ENCODE measurements at regions not wholly inside any gene's neighbourhood (a gene's known extent, or its start where the extent isn't known, plus 50 kb on each side); places are given as distances from the start of the nearest gene placed in this dataset.
"Not testable (repeated sequence)": the region's sequence is repeated elsewhere in the genome, so short reads cannot be mapped to it uniquely, and the experiment has no call there.

DNA sequence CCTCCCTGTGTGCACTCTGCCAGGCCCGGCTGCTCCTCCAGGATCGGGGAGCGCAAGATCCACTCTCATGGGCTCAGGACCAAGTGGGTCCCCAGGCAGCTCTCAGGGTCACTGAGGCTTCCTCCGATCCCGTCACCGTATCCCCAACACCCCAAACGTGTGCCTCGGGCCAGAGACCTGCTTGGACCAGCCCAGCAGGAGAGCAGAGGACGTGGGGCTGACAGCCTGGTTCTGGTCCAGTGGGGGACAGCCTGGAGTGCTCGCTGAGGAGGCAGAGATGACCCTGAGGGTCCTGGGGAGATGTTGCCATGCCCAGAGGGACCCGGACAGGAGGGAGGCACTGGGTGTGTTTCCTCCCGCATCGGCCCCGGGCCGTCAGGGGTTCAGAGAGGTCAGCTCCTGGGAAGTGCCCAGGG is 1402.6 kb downstream of the BRD1 start:
- DNase-seq = no peak

- DNase-seq = no peak
Measured at GRCh38 chr22:48424661-48425060, 1403.0 kb downstream of the BRD1 start.

GRCh38 chr22:48424201-48424627 is 1403.5 kb downstream of the BRD1 start:
- DNase-seq = no peak

GRCh38 chr22:48423481-48423911 is 1404.2 kb downstream of the BRD1 start:
- DNase-seq = no peak

DNA sequence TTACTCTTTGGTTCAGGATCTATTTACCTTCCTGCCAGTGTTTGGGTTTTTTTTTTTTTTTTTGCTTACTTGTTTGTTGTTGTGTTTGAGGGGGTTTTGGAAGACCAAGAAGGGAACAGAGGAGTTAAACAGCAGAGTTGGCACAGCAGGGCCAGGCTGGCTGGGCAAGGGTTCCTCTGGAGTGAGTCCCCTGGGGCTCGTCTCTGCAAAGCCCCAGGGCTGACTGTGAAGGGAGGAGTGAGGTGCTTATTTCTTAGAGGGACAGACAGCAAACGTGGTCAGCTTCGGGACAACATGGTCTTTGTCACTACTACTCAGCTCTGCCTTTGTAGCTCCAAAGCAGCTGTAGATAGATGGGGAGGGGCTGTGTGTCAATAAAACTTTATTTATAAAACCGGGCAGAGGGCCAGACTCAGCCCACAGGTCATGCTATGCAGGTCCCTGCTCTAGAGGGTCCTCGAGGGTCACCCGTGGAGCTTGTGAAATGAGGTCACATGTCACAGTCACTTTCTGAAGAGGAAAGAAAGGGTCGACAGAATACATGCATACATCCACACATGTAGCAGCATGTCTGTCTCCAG is 1404.7 kb downstream of the BRD1 start:
- DNase-seq = no peak

GRCh38 chr22:48418831-48419230 is 1408.8 kb downstream of the BRD1 start:
- no peak for DNase-seq

DNA sequence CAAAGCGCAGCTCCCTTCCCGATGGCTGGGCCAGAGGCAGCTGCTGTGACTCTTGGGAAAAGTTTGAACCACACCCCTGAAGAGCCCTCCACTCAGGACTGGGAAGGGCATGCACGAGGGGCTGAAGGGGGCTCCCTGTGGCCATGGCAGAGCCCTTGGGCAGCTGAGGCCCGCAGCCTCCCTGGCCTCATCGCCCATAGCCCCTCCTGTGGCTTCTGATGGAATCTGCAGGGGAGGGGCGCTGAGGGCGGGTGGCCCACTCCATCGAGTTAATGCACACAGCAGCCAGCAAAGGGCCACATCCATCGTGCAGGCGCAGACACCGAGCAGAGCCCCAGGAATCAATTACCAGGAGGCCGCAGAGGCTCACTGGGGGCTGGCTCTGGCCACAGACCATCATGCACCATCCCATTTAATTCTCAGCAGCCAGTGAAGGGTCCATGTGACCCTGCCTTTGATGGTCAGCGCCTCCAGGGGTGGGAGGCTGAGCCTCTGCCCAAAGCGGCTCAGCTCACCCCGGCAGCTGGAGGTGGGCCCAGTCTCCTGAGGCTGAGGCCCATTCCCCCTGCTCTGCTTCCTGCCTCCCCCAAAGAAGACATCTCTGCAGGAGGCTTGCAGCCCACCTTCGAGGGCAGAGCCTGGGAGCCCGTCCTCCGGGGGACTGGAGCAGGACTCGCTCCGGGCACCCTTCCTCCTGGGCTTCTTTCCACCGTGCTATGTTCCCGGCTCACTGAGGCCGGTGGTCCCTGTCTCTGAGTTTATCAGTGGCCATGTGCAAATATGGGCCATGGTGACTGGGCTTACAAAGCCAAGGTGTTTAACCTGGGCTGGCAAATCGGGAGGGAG is 1410.2 kb downstream of the BRD1 start:
- DNase-seq = no peak

- DNase-seq = no peak
Measured at GRCh38 chr22:48416396-48417224, 1411.1 kb downstream of the BRD1 start.

DNA sequence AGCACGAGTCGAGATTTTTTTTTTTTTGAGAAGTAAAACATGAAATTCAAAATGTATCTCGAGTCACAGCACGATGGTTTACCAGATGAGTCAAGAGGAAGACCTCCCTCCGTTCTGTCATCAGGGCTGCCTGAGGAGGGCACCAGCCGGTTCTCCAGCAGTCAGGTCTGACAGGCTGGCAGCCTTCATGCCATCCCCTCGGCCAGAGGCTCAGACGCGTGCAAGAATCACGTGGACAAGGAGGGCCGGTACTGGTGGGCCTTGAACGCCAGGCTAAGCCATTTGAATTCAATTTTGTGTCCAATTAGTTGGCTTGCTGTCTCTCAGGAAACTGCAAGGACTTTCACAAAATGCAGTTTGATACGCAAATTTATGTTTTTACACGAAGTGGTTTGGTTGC is 1412.2 kb downstream of the BRD1 start:
- no peak for DNase-seq

- DNase-seq = no peak
Measured at GRCh38 chr22:48414651-48415050, 1413.0 kb downstream of the BRD1 start.

DNA sequence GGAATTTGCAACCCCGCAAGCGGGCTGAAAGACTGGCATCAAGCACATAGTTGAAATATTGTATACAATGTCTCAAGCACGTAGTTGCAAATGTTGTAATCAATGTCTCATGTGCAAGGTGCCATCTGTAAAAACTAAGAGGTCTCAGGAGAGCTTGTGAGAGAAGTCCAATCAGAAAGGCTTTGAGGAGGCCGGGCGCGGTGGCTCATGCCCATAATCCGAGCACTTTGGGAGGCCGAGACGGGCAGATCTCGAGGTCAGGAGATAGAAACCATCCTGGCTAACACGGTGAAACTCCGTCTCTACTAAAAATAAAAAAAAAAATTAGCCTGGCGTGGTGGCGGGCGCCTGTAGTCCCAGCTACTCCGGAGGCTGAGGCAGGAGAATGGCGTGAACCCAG is 1414.7 kb downstream of the BRD1 start:
- DNase-seq = not testable (repeated sequence)

- no peak for DNase-seq
Measured at GRCh38 chr22:48410536-48410935, 1417.1 kb downstream of the BRD1 start.

DNA sequence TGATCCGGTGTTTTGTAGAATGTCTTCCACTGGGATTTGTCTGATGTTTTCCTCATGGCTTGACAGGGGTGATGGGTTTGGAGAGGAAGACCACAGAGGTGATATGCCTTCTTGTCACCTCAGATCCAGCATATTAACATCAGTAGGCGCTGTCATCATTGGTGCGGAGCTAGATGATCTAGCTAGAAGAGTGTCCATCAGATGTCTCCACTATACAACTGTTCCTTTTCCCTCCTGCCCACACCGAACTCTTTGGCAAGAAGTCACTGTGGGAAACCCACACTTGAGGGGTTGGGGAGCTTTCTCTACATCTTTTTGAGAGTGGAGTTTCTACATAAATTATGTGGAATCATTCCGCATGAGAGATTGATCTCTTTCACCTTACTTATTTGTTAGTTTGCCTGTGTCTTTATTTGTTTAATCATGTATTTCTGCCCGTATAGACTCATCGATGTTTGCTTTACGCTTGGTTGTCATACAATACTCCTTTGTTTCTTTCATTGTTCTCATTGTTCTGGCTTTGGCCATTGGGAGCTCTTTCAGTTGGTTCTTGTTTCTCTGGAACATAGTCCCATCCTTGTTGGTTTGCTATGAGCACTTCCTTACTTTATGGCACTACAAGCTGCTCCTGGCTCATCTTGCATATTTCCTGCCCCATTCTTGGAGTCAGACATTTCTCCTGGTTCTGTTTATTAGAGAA is 1420.3 kb downstream of the BRD1 start:
- no peak for DNase-seq

DNA sequence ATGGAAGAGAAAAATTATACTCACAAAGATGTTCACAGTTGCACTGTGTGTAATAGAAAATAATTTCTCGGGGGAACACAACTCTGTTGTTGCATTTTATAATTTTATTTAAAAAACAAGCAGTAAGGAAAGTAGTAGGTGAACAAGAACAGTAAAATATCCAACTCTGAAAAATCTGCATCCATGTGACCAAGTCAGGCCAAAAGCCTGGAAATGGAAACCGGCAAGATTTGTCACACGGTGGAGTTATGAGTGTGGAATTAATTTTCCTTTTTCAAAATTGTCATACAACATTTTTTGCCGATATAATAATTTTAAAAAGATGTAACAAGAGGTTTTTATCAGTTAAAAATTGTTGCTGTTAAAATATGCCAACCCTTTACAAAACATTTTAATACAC is 1421.5 kb downstream of the BRD1 start:
- DNase-seq = no peak

DNA sequence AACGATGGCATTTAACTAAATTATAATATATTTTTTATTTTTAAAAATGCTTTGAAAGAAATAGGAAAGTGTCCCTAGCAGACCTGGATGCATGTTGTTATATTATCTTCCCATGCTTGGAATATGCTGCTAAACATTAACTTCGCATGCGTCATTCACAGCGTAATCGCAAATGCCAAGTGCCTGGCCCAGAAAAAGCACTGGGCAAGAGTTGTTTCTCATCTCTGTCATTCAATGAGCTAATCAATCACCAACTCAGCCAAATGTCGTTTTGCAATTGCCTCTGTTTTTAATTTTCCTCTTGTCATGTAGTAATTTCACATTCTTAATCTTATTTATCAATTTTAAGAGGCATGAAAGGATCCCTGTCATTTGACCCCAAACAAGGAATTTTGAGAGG is 1421.9 kb downstream of the BRD1 start:
- DNase-seq = no peak

GRCh38 chr22:48404801-48405447 is 1422.7 kb downstream of the BRD1 start:
- no peak for DNase-seq

DNA sequence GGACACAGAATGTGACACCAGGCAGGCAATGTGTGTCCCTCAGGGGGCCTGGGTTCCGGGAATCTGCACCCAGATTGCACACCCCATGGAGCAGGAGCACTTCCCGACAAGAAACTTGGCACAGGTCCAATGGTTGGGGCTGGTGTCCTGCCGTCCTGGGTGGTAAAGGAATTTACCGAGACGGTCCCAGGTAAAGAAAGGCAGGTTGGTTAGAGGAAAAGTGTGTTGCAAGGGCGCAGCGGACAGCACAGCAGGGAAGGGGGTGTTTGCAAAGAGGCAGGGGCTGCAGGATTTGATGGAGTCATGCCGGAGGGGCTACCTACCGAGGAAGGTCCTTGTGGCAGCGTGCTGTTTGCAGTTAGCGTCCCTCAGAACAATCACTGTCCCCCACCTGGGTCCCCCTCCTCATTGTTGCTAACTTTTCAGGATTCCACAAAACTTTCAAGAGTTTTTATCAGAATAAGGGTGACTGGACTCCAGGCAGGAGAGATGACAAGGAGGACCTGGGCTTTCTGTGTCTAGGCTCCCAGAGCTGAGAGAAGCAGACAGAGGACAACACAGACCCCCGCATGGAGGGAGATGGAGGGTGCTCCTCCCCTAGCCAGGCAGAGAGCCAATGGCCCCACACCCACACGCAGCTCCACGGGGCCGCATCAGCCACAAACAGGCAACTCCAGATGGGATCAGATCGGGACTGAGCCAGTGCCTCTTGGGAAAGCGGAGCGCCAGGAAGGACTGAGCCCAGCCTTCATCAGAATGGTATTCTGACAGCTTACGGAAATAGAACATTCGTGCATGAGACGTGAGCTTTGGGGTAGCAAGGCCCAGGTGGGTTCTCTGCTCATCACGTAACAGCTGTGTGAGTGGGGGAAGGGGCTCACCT is 1423.9 kb downstream of the BRD1 start:
- DNase-seq = no peak

DNA sequence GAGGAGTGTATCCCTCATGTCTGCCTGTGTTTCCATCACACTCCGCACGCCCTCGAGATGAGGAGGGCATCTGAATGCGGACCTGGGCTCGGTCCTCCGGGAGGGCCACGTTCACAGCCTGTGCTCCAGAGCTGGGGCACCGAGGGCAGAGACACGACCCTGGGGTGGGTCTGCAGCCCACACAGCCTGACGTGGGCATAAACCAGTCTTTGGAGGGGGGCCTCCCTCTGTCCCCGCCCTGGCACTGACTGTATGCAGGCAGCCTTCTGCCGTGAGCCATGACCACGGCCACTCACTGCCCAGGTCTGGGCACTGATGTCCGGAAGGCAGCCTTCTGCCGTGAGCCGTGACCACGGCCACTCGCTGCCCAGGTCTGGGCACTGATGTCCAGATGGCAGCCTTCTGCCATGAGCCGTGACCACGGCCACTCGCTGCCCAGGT is 1425.1 kb downstream of the BRD1 start:
- DNase-seq = no peak

- DNase-seq = not testable (repeated sequence)
Measured at GRCh38 chr22:48401523-48401922, 1426.2 kb downstream of the BRD1 start.

DNA sequence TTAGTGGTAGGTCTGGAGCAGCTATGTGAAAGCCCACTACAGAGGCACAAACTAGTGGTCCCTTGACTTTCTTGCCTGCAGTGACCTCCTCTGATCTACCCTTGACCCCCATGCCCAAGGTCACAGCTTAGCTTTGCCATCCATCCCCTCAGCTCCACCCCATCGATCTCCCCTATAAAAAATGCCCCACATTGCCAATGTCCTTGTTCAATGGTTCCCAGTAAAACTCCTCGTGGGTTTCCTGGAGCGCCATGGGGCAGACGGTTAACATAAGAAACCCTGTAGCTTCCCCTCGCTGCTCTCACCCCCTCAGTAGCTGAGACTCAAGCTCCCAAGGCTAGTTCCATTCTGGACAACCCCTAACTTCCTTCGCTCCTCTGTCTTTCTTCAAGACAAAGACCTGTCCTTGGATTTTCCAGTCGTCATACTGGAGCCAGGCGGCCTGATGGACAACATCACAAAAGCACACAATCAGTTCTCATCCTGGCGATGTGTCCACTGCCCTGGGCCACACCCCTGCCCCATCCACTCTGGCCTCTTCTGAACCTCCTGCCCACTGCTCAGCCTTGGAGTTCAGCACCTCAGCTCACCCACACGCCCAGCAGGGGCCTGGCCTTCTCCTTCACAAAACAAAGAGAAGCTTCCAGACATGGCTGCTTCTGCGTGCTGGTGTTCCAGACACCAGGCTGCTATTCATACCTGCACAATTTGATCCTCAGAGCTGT is 1429.3 kb downstream of the BRD1 start:
- no peak for DNase-seq
